ENCODE measurements at regions not wholly inside any gene's neighbourhood (a gene's known extent, or its start where the extent isn't known, plus 50 kb on each side); places are given as distances from the start of the nearest gene placed in this dataset.
"Not testable (repeated sequence)": the region's sequence is repeated elsewhere in the genome, so short reads cannot be mapped to it uniquely, and the experiment has no call there.

- Histone ChIP-seq H3K9me3 (ENCODE audit: severe bottlenecking) (no peaks in the 10 kb centered on the region), H3K27me3 (ENCODE audit: insufficient read depth, poor library complexity, severe bottlenecking) (no peaks in the 10 kb centered on the region), H3K4me1 (ENCODE audit: insufficient read depth, poor library complexity, severe bottlenecking) (peaks cover 38% of the 10 kb centered on the region), H3K4me3 (ENCODE audit: severe bottlenecking) (no peak overlapping the region), H3K36me3 (ENCODE audit: low read depth) (no peaks in the 10 kb centered on the region), H3K27ac (ENCODE audit: poor library complexity, severe bottlenecking) (peak overlapping the region; percentile 99)
- ATAC-seq (ENCODE audit: low read depth) (peak; percentile 91), DNase-seq (ENCODE audit: low spot score) (no peak)
- TF ChIP-seq, protein P1, sequence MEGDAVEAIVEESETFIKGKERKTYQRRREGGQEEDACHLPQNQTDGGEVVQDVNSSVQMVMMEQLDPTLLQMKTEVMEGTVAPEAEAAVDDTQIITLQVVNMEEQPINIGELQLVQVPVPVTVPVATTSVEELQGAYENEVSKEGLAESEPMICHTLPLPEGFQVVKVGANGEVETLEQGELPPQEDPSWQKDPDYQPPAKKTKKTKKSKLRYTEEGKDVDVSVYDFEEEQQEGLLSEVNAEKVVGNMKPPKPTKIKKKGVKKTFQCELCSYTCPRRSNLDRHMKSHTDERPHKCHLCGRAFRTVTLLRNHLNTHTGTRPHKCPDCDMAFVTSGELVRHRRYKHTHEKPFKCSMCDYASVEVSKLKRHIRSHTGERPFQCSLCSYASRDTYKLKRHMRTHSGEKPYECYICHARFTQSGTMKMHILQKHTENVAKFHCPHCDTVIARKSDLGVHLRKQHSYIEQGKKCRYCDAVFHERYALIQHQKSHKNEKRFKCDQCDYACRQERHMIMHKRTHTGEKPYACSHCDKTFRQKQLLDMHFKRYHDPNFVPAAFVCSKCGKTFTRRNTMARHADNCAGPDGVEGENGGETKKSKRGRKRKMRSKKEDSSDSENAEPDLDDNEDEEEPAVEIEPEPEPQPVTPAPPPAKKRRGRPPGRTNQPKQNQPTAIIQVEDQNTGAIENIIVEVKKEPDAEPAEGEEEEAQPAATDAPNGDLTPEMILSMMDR (IDR thresholded peaks at IDR 0.05; ENCODE audit: poor library complexity, severe bottlenecking): no peak
Measured at GRCh38 chr12:75944097-75944904, 87.3 kb downstream of the PHLDA1 start.

GRCh38 chr12:75943730-75944096 lies 87.9 kb downstream of the PHLDA1 start:
- no peak overlapping the region for H3K4me3 ChIP-seq (ENCODE audit: severe bottlenecking)
- H3K36me3 ChIP-seq (ENCODE audit: low read depth): no peaks in the 10 kb centered on the region
- peaks cover 38% of the 10 kb centered on the region for H3K4me1 ChIP-seq (ENCODE audit: insufficient read depth, poor library complexity, severe bottlenecking)
- TF ChIP-seq, protein P1 (IDR thresholded peaks at IDR 0.05; ENCODE audit: poor library complexity, severe bottlenecking): no peak
- no peak for DNase-seq (ENCODE audit: low spot score)
- no peaks in the 10 kb centered on the region for H3K9me3 ChIP-seq (ENCODE audit: severe bottlenecking)
- ATAC-seq (ENCODE audit: low read depth): peak; percentile 26; the same call in 2 of the 3 replicates
- H3K27me3 ChIP-seq (ENCODE audit: insufficient read depth, poor library complexity, severe bottlenecking): no peaks in the 10 kb centered on the region
- peak overlapping the region; percentile 99 for H3K27ac ChIP-seq (ENCODE audit: poor library complexity, severe bottlenecking)

DNA sequence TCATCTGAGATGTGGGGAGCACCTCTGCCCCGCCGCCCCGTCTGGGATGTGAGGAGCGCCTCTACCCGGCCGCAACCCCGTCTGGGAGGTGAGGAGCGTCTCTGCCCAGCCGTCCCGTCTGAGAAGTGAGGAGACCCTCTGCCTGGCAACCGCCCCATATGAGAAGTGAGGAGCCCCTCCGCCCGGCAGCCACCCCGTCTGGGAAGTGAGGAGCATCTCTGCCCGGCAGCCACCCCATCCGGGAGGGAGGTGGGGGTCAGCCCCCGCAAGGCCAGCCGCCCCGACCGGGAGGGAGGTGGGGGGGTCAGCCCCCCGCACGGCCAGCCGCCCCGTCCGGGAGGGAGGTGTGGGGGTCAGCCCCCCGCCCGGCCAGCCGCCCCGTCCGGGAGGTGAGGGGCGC lies 89.9 kb downstream of the PHLDA1 start:
- peaks cover 32% of the 10 kb centered on the region for H3K4me1 ChIP-seq (ENCODE audit: insufficient read depth, poor library complexity, severe bottlenecking)
- H3K27me3 ChIP-seq (ENCODE audit: insufficient read depth, poor library complexity, severe bottlenecking); H3K36me3 ChIP-seq (ENCODE audit: low read depth); H3K27ac ChIP-seq (ENCODE audit: poor library complexity, severe bottlenecking); H3K9me3 ChIP-seq (ENCODE audit: severe bottlenecking); DNase-seq (ENCODE audit: low spot score); H3K4me3 ChIP-seq (ENCODE audit: severe bottlenecking); ATAC-seq (ENCODE audit: low read depth): not testable (repeated sequence)

DNA sequence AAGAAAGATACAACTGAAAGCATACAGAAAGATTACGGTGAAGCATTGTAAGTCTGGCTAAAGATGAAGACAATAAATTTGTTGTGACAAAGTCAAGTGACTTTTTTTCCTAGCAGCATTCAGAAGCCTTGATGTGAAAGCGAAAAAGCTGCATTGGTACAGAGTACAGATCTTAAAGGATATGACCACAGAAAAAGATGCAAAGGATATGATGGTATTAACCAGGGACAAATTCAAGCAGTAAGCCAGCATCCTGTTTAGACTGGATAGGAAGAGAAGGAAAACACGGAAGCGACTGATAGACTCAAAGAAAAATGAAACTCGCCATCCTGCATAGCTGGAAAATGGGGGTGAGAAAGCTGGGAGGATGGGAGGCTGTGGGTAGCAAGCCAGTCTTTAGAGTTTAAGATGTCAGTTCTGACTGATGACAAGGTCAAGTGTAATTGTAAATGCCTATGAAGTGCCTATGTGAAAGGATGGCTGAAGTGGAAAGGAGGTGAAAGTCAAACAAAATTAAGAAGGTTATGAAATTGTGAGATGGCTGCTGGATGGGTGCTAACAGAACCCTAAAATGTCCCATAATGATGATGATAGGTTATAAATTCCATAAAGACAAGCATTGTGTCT lies 92.4 kb downstream of the PHLDA1 start:
- H3K9me3 ChIP-seq (ENCODE audit: severe bottlenecking): no peaks in the 10 kb centered on the region
- H3K4me3 ChIP-seq (ENCODE audit: severe bottlenecking): no peak overlapping the region
- H3K4me1 ChIP-seq (ENCODE audit: insufficient read depth, poor library complexity, severe bottlenecking): peaks cover 21% of the 10 kb centered on the region
- ATAC-seq (ENCODE audit: low read depth) (no peak), DNase-seq (ENCODE audit: low spot score) (no peak)
- H3K27ac ChIP-seq (ENCODE audit: poor library complexity, severe bottlenecking): no peak overlapping the region
- H3K27me3 ChIP-seq (ENCODE audit: insufficient read depth, poor library complexity, severe bottlenecking): no peaks in the 10 kb centered on the region
- no peaks in the 10 kb centered on the region for H3K36me3 ChIP-seq (ENCODE audit: low read depth)
- TF ChIP-seq, protein P1 (IDR thresholded peaks at IDR 0.05; ENCODE audit: poor library complexity, severe bottlenecking): no peak

GRCh38 chr12:75938189-75938588 lies 93.4 kb downstream of the PHLDA1 start:
- no peak for DNase-seq (ENCODE audit: low spot score)
- Histone ChIP-seq H3K4me3 (ENCODE audit: severe bottlenecking) (no peak overlapping the region), H3K4me1 (ENCODE audit: insufficient read depth, poor library complexity, severe bottlenecking) (peaks cover 21% of the 10 kb centered on the region), H3K27me3 (ENCODE audit: insufficient read depth, poor library complexity, severe bottlenecking) (no peaks in the 10 kb centered on the region), H3K9me3 (ENCODE audit: severe bottlenecking) (no peaks in the 10 kb centered on the region), H3K36me3 (ENCODE audit: low read depth) (no peaks in the 10 kb centered on the region), H3K27ac (ENCODE audit: poor library complexity, severe bottlenecking) (no peak overlapping the region)
- no peak for ATAC-seq (ENCODE audit: low read depth)
- TF ChIP-seq, protein P1 (IDR thresholded peaks at IDR 0.05; ENCODE audit: poor library complexity, severe bottlenecking): no peak
